HepG2 (cell line): ENCODE measurements at regions not wholly inside any gene's neighbourhood (a gene's known extent, or its start where the extent isn't known, plus 50 kb on each side); places are given as distances from the start of the nearest gene placed in this dataset.

Experiments used
- CBFB ChIP-seq: sonication (generic); formaldehyde crosslinking; IDR thresholded peaks from 2 replicates; pipeline ENCODE4 v1.4.0; 2020; ENCODE audit warnings: missing genetic modification reagents
- HMG20A ChIP-seq: IDR thresholded peaks from 2 replicates; pipeline ENCODE4 v1.6.1; 2016; ENCODE audit warnings: borderline replicate concordance
- MIXL1 ChIP-seq: IDR thresholded peaks from 2 replicates; pipeline ENCODE4 v1.6.1; 2016
- MZF1 ChIP-seq: sonication (generic); formaldehyde crosslinking; IDR thresholded peaks from 2 replicates; pipeline ENCODE4 v1.8.1; 2023; ENCODE audit warnings: mild to moderate bottlenecking, missing genetic modification reagents, borderline replicate concordance
- NONO ChIP-seq, 2 experiments: fragments of 450-650 bp in 1 of 2; sonication (generic) in 1 of 2; formaldehyde crosslinking in 1 of 2; IDR thresholded peaks in 1 of 2; conservative IDR thresholded peaks in 1 of 2; 2 replicates each; pipeline versions ENCODE4 v1.6.1 to v1.8.0; 2017 to 2022; ENCODE audit warnings: mild to moderate bottlenecking in 1 of 2, missing genetic modification reagents in 1 of 2, moderate library complexity in 1 of 2
- POLR2A ChIP-seq, 2 experiments: IDR thresholded peaks; 2 replicates each; pipeline ENCODE4 v1.6.1; 2011; ENCODE audit warnings: low read depth in 2 of 2, low read length in 2 of 2, mild to moderate bottlenecking in 1 of 2, moderate library complexity in 1 of 2; ENCODE audit not compliant: insufficient read depth in 1 of 2
- RAD21 ChIP-seq: fragments of 450-650 bp; formaldehyde crosslinking; IDR thresholded peaks from 2 replicates; pipeline ENCODE4 v1.5.0; 2020; ENCODE audit warnings: mild to moderate bottlenecking
- SAP130 ChIP-seq: IDR thresholded peaks from 2 replicates; pipeline ENCODE4 v1.6.1; 2016; ENCODE audit warnings: low read depth
- SIN3B ChIP-seq: fragments of 150-350 bp; IDR thresholded peaks from 2 replicates; pipeline ENCODE4 v1.6.1; 2014; ENCODE audit warnings: low read length
- TAF1 ChIP-seq: sonication (generic); formaldehyde crosslinking; IDR thresholded peaks from 2 replicates; pipeline ENCODE4 v1.4.0; 2020; ENCODE audit warnings: missing genetic modification reagents
- TF ChIP-seq, protein P1 (sequence below): sonication (generic); formaldehyde crosslinking; IDR thresholded peaks from 2 replicates; pipeline ENCODE4 v1.5.0; 2020; ENCODE audit warnings: mild to moderate bottlenecking, missing genetic modification reagents, moderate library complexity
- TF ChIP-seq, protein P2 (sequence below): fragments of 450-650 bp; IDR thresholded peaks from 2 replicates; pipeline ENCODE4 v1.6.1; 2017
- TF ChIP-seq, protein P3 (sequence below): sonication (generic); formaldehyde crosslinking; IDR thresholded peaks from 2 replicates; pipeline ENCODE4 v1.9.0; 2021; ENCODE audit warnings: missing genetic modification reagents, borderline replicate concordance
- TF ChIP-seq, protein P4 (sequence below), 2 experiments: fragments of 450-650 bp in 1 of 2; sonication (generic) in 1 of 2; formaldehyde crosslinking in 1 of 2; IDR thresholded peaks; 2 replicates each; pipeline versions ENCODE4 v1.6.1 to v1.8.0; 2016 to 2022; ENCODE audit warnings: antibody characterized with exemption in 1 of 2, mild to moderate bottlenecking in 1 of 2, missing genetic modification reagents in 1 of 2

DNA sequence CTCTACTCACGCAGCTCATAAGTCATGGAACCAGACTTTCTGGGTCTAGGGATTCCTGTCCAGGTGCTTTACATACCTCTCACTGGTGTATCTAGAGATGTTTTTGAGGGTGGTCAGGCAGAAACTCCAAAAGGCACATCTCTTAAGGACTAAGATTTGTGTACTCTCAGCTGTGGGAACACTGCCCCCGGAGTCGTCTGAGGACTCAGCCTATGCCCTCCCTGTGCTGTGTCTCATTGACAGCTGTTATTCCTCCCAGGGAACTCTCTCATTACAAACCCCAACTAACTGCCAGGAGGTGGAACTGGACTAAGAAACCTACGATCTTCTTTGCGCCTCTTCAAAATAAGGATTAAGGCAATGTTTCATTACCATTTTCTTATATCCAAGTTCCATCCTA, 293.9 kb upstream of the DLGAP1 start:
- TF ChIP-seq SAP130 (CRISPR knock-in tag) (no peak), HMG20A (CRISPR knock-in tag) (no peak), CBFB (CRISPR knock-in tag) (no peak), POLR2A (IDR thresholded peaks at IDR 0.05; ENCODE audit: insufficient read depth in 1 of 2, low read depth in 2 of 2, low read length in 2 of 2) (no peak), MZF1 (CRISPR knock-in tag) (no peak), NONO (IDR thresholded peaks at IDR 0.05) (no peak), NONO (CRISPR knock-in tag; conservative IDR thresholded peaks at IDR 0.05) (no peak), TAF1 (CRISPR knock-in tag) (no peak), RAD21 (no peak), SIN3B (no peak), MIXL1 (no peak)
- TF ChIP-seq, protein P1, sequence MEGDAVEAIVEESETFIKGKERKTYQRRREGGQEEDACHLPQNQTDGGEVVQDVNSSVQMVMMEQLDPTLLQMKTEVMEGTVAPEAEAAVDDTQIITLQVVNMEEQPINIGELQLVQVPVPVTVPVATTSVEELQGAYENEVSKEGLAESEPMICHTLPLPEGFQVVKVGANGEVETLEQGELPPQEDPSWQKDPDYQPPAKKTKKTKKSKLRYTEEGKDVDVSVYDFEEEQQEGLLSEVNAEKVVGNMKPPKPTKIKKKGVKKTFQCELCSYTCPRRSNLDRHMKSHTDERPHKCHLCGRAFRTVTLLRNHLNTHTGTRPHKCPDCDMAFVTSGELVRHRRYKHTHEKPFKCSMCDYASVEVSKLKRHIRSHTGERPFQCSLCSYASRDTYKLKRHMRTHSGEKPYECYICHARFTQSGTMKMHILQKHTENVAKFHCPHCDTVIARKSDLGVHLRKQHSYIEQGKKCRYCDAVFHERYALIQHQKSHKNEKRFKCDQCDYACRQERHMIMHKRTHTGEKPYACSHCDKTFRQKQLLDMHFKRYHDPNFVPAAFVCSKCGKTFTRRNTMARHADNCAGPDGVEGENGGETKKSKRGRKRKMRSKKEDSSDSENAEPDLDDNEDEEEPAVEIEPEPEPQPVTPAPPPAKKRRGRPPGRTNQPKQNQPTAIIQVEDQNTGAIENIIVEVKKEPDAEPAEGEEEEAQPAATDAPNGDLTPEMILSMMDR: no peak
- TF ChIP-seq, protein P2, sequence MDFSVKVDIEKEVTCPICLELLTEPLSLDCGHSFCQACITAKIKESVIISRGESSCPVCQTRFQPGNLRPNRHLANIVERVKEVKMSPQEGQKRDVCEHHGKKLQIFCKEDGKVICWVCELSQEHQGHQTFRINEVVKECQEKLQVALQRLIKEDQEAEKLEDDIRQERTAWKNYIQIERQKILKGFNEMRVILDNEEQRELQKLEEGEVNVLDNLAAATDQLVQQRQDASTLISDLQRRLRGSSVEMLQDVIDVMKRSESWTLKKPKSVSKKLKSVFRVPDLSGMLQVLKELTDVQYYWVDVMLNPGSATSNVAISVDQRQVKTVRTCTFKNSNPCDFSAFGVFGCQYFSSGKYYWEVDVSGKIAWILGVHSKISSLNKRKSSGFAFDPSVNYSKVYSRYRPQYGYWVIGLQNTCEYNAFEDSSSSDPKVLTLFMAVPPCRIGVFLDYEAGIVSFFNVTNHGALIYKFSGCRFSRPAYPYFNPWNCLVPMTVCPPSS: no peak
- TF ChIP-seq, protein P3, sequence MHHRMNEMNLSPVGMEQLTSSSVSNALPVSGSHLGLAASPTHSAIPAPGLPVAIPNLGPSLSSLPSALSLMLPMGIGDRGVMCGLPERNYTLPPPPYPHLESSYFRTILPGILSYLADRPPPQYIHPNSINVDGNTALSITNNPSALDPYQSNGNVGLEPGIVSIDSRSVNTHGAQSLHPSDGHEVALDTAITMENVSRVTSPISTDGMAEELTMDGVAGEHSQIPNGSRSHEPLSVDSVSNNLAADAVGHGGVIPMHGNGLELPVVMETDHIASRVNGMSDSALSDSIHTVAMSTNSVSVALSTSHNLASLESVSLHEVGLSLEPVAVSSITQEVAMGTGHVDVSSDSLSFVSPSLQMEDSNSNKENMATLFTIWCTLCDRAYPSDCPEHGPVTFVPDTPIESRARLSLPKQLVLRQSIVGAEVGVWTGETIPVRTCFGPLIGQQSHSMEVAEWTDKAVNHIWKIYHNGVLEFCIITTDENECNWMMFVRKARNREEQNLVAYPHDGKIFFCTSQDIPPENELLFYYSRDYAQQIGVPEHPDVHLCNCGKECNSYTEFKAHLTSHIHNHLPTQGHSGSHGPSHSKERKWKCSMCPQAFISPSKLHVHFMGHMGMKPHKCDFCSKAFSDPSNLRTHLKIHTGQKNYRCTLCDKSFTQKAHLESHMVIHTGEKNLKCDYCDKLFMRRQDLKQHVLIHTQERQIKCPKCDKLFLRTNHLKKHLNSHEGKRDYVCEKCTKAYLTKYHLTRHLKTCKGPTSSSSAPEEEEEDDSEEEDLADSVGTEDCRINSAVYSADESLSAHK (CRISPR knock-in tag): no peak
- TF ChIP-seq, protein P4, sequence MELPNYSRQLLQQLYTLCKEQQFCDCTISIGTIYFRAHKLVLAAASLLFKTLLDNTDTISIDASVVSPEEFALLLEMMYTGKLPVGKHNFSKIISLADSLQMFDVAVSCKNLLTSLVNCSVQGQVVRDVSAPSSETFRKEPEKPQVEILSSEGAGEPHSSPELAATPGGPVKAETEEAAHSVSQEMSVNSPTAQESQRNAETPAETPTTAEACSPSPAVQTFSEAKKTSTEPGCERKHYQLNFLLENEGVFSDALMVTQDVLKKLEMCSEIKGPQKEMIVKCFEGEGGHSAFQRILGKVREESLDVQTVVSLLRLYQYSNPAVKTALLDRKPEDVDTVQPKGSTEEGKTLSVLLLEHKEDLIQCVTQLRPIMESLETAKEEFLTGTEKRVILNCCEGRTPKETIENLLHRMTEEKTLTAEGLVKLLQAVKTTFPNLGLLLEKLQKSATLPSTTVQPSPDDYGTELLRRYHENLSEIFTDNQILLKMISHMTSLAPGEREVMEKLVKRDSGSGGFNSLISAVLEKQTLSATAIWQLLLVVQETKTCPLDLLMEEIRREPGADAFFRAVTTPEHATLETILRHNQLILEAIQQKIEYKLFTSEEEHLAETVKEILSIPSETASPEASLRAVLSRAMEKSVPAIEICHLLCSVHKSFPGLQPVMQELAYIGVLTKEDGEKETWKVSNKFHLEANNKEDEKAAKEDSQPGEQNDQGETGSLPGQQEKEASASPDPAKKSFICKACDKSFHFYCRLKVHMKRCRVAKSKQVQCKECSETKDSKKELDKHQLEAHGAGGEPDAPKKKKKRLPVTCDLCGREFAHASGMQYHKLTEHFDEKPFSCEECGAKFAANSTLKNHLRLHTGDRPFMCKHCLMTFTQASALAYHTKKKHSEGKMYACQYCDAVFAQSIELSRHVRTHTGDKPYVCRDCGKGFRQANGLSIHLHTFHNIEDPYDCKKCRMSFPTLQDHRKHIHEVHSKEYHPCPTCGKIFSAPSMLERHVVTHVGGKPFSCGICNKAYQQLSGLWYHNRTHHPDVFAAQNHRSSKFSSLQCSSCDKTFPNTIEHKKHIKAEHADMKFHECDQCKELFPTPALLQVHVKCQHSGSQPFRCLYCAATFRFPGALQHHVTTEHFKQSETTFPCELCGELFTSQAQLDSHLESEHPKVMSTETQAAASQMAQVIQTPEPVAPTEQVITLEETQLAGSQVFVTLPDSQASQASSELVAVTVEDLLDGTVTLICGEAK (IDR thresholded peaks at IDR 0.05): no peak
- TF ChIP-seq, protein P4 (CRISPR knock-in tag; IDR thresholded peaks at IDR 0.05): no peak
